ENCODE measurements at regions not wholly inside any gene's neighbourhood (a gene's known extent, or its start where the extent isn't known, plus 50 kb on each side); places are given as distances from the start of the nearest gene placed in this dataset.
"Not testable (repeated sequence)": the region's sequence is repeated elsewhere in the genome, so short reads cannot be mapped to it uniquely, and the experiment has no call there.

- WGBS, 2 experiments (ENCODE audit: insufficient coverage in 2 of 2), result no CpG with 5 or more reads among the region's 10 CpGs
- not testable (repeated sequence) for H3K36me3 ChIP-seq (ENCODE audit: control insufficient read depth, insufficient read depth, low read length); H3K27ac ChIP-seq (ENCODE audit: low read depth, low read length, severe bottlenecking); H3K4me1 ChIP-seq (ENCODE audit: control insufficient read depth, insufficient read depth, low read length, poor library complexity, severe bottlenecking); H3K4me3 ChIP-seq (ENCODE audit: extremely low read depth, insufficient read depth, low read length, poor library complexity, severe bottlenecking); H3K9me3 ChIP-seq (ENCODE audit: control insufficient read depth, low read length)
These were observed 299.1 kb upstream of the ZNF658 start for GRCh38 chr9:66601472-66601871.

- not testable (repeated sequence) for H3K9me3 ChIP-seq (ENCODE audit: control insufficient read depth, low read length); H3K36me3 ChIP-seq (ENCODE audit: control insufficient read depth, insufficient read depth, low read length); H3K27ac ChIP-seq (ENCODE audit: low read depth, low read length, severe bottlenecking); H3K4me1 ChIP-seq (ENCODE audit: control insufficient read depth, insufficient read depth, low read length, poor library complexity, severe bottlenecking); H3K4me3 ChIP-seq (ENCODE audit: extremely low read depth, insufficient read depth, low read length, poor library complexity, severe bottlenecking)
- no CpG with 5 or more reads among the region's 22 CpGs for WGBS, 2 experiments (ENCODE audit: insufficient coverage in 2 of 2)
These were observed 268.9 kb upstream of the ZNF658 start for GRCh38 chr9:66631521-66632046.

GRCh38 chr9:66647675-66648074 is 252.8 kb upstream of the ZNF658 start:
- H3K36me3 ChIP-seq (ENCODE audit: control insufficient read depth, insufficient read depth, low read length); H3K9me3 ChIP-seq (ENCODE audit: control insufficient read depth, low read length); H3K4me1 ChIP-seq (ENCODE audit: control insufficient read depth, insufficient read depth, low read length, poor library complexity, severe bottlenecking); H3K4me3 ChIP-seq (ENCODE audit: extremely low read depth, insufficient read depth, low read length, poor library complexity, severe bottlenecking); H3K27ac ChIP-seq (ENCODE audit: low read depth, low read length, severe bottlenecking): not testable (repeated sequence)
- no CpG with 5 or more reads among the region's 2 CpGs for WGBS, 2 experiments (ENCODE audit: insufficient coverage in 2 of 2)

- H3K9me3 ChIP-seq (ENCODE audit: control insufficient read depth, low read length); H3K4me3 ChIP-seq (ENCODE audit: extremely low read depth, insufficient read depth, low read length, poor library complexity, severe bottlenecking); H3K27ac ChIP-seq (ENCODE audit: low read depth, low read length, severe bottlenecking); H3K4me1 ChIP-seq (ENCODE audit: control insufficient read depth, insufficient read depth, low read length, poor library complexity, severe bottlenecking); H3K36me3 ChIP-seq (ENCODE audit: control insufficient read depth, insufficient read depth, low read length): not testable (repeated sequence)
These were observed 210.3 kb upstream of the ZNF658 start for GRCh38 chr9:66690242-66690641.

- no CpG with 5 or more reads among the region's 6 CpGs for WGBS, 2 experiments (ENCODE audit: insufficient coverage in 2 of 2)
- H3K4me3 ChIP-seq (ENCODE audit: extremely low read depth, insufficient read depth, low read length, poor library complexity, severe bottlenecking); H3K27ac ChIP-seq (ENCODE audit: low read depth, low read length, severe bottlenecking); H3K4me1 ChIP-seq (ENCODE audit: control insufficient read depth, insufficient read depth, low read length, poor library complexity, severe bottlenecking); H3K9me3 ChIP-seq (ENCODE audit: control insufficient read depth, low read length); H3K36me3 ChIP-seq (ENCODE audit: control insufficient read depth, insufficient read depth, low read length): not testable (repeated sequence)
These were observed 204.8 kb upstream of the ZNF658 start for GRCh38 chr9:66695561-66696240.

GRCh38 chr9:66697343-66698065 is 203.0 kb upstream of the ZNF658 start:
- not testable (repeated sequence) for H3K9me3 ChIP-seq (ENCODE audit: control insufficient read depth, low read length); H3K27ac ChIP-seq (ENCODE audit: low read depth, low read length, severe bottlenecking); H3K4me3 ChIP-seq (ENCODE audit: extremely low read depth, insufficient read depth, low read length, poor library complexity, severe bottlenecking); H3K36me3 ChIP-seq (ENCODE audit: control insufficient read depth, insufficient read depth, low read length); H3K4me1 ChIP-seq (ENCODE audit: control insufficient read depth, insufficient read depth, low read length, poor library complexity, severe bottlenecking)
- WGBS, 2 experiments (ENCODE audit: insufficient coverage in 2 of 2), result no CpG with 5 or more reads among the region's 9 CpGs

GRCh38 chr9:66698066-66698455 is 202.5 kb upstream of the ZNF658 start:
- not testable (repeated sequence) for H3K36me3 ChIP-seq (ENCODE audit: control insufficient read depth, insufficient read depth, low read length); H3K4me3 ChIP-seq (ENCODE audit: extremely low read depth, insufficient read depth, low read length, poor library complexity, severe bottlenecking); H3K27ac ChIP-seq (ENCODE audit: low read depth, low read length, severe bottlenecking); H3K9me3 ChIP-seq (ENCODE audit: control insufficient read depth, low read length); H3K4me1 ChIP-seq (ENCODE audit: control insufficient read depth, insufficient read depth, low read length, poor library complexity, severe bottlenecking)
- no CpG with 5 or more reads among the region's 4 CpGs for WGBS, 2 experiments (ENCODE audit: insufficient coverage in 2 of 2)

- no CpG with 5 or more reads among the region's 3 CpGs for WGBS, 2 experiments (ENCODE audit: insufficient coverage in 2 of 2)
These were observed 198.8 kb upstream of the ZNF658 start for GRCh38 chr9:66701411-66702377.

GRCh38 chr9:66711553-66711952 is 189.0 kb upstream of the ZNF658 start:
- H3K36me3 ChIP-seq (ENCODE audit: control insufficient read depth, insufficient read depth, low read length); H3K4me1 ChIP-seq (ENCODE audit: control insufficient read depth, insufficient read depth, low read length, poor library complexity, severe bottlenecking); H3K9me3 ChIP-seq (ENCODE audit: control insufficient read depth, low read length); H3K27ac ChIP-seq (ENCODE audit: low read depth, low read length, severe bottlenecking); H3K4me3 ChIP-seq (ENCODE audit: extremely low read depth, insufficient read depth, low read length, poor library complexity, severe bottlenecking): not testable (repeated sequence)
- WGBS, 2 experiments (ENCODE audit: insufficient coverage in 2 of 2), result no CpG with 5 or more reads among the region's 6 CpGs

More at GRCh38 chr9:66701411-66702377, 198.8 kb upstream of the ZNF658 start:
- not testable (repeated sequence) for H3K9me3 ChIP-seq (ENCODE audit: control insufficient read depth, low read length); H3K4me1 ChIP-seq (ENCODE audit: control insufficient read depth, insufficient read depth, low read length, poor library complexity, severe bottlenecking); H3K27ac ChIP-seq (ENCODE audit: low read depth, low read length, severe bottlenecking); H3K4me3 ChIP-seq (ENCODE audit: extremely low read depth, insufficient read depth, low read length, poor library complexity, severe bottlenecking); H3K36me3 ChIP-seq (ENCODE audit: control insufficient read depth, insufficient read depth, low read length)

GRCh38 chr9:66712870-66713269 is 187.7 kb upstream of the ZNF658 start:
- not testable (repeated sequence) for H3K27ac ChIP-seq (ENCODE audit: low read depth, low read length, severe bottlenecking); H3K36me3 ChIP-seq (ENCODE audit: control insufficient read depth, insufficient read depth, low read length); H3K4me3 ChIP-seq (ENCODE audit: extremely low read depth, insufficient read depth, low read length, poor library complexity, severe bottlenecking); H3K4me1 ChIP-seq (ENCODE audit: control insufficient read depth, insufficient read depth, low read length, poor library complexity, severe bottlenecking); H3K9me3 ChIP-seq (ENCODE audit: control insufficient read depth, low read length)
- no CpG with 5 or more reads among the region's 1 CpG for WGBS, 2 experiments (ENCODE audit: insufficient coverage in 2 of 2)

Measured in mesodermal cell (in vitro differentiated cells).